ENCODE measurements at regions not wholly inside any gene's neighbourhood (a gene's known extent, or its start where the extent isn't known, plus 50 kb on each side); places are given as distances from the start of the nearest gene placed in this dataset.

- Histone ChIP-seq H3K36me3 (no peaks in the 10 kb centered on the region), H3K9me3 (no peaks in the 10 kb centered on the region), H3K27ac (no peak overlapping the region), H3K4me3 (no peak overlapping the region), H3K4me1 (peaks cover 4% of the 10 kb centered on the region), H3K27me3 (no peaks in the 10 kb centered on the region)
- 67% methylated on average over 6 of the region's 6 CpGs for WGBS
- no peak for DNase-seq (ENCODE audit: low spot score in 2 of 2)
- TF ChIP-seq CTCF (IDR thresholded peaks at IDR 0.05), result no peak
- TF ChIP-seq POLR2AphosphoS5 (IDR thresholded peaks at IDR 0.05), result no peak
- no peak for TF ChIP-seq EP300 (IDR thresholded peaks at IDR 0.05)
Measured at GRCh38 chr11:111019451-111019850, 226.1 kb upstream of the POU2AF2 start.

DNA sequence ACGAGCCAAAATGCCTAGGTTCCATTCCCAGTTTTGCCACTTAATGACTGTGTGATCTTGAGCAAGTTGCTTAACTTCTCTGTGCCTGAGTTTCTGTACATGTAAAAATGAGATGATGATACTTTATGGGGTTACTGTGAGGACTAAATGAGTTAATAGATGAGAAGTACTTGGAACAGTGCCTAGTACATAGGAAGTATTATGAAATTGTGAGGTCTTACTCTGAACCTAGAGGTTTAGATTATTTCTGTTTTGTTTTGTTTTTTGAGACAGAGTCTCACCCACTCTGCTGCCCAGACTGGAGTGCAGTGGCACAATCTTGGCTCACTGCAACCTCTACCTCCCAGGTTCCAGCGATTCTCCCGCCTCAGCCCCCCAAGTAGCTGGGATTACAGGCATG, 227.0 kb upstream of the POU2AF2 start:
- Histone ChIP-seq H3K4me1 (peaks cover 4% of the 10 kb centered on the region), H3K9me3 (no peaks in the 10 kb centered on the region), H3K4me3 (no peak overlapping the region), H3K27me3 (no peaks in the 10 kb centered on the region), H3K27ac (no peak overlapping the region), H3K36me3 (no peaks in the 10 kb centered on the region)
- 75% methylated on average over 3 of the region's 3 CpGs for WGBS
- TF ChIP-seq CTCF (IDR thresholded peaks at IDR 0.05) (no peak), POLR2A (IDR thresholded peaks at IDR 0.05) (no peak), EP300 (IDR thresholded peaks at IDR 0.05) (no peak), POLR2AphosphoS5 (IDR thresholded peaks at IDR 0.05) (no peak)
- no peak for DNase-seq (ENCODE audit: low spot score in 2 of 2)

- no peak for DNase-seq (ENCODE audit: low spot score in 2 of 2)
Measured at GRCh38 chr11:111012491-111012890, 233.0 kb upstream of the POU2AF2 start.

DNA sequence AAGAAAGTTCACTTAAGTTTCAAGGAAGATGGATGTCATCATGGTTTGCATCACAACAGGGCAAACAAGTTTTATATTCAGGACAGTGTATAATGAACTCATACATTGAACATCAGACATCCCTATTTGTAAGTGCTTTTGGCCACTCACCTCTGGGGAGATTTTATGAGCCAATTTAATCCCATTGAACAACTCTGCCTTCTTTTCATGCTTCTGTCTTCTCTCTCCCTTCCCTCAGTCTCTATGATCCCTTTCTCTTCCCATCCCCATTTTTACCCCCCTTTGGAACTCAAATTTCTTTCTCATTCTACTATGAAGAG, 234.3 kb upstream of the POU2AF2 start:
- no peaks in the 10 kb centered on the region for H3K9me3 ChIP-seq
- no peak for TF ChIP-seq EP300 (IDR thresholded peaks at IDR 0.05)
- no peak for TF ChIP-seq CTCF (IDR thresholded peaks at IDR 0.05)
- no peak for TF ChIP-seq POLR2A (IDR thresholded peaks at IDR 0.05)
- no peak for TF ChIP-seq POLR2AphosphoS5 (IDR thresholded peaks at IDR 0.05)
- H3K4me1 ChIP-seq, result no peaks in the 10 kb centered on the region
- no peak overlapping the region for H3K27ac ChIP-seq
- DNase-seq (ENCODE audit: low spot score in 2 of 2), result no peak
- H3K27me3 ChIP-seq, result no peaks in the 10 kb centered on the region
- H3K4me3 ChIP-seq, result no peak overlapping the region
- no peaks in the 10 kb centered on the region for H3K36me3 ChIP-seq

More at GRCh38 chr11:111012491-111012890, 233.0 kb upstream of the POU2AF2 start:
- 58% methylated on average over 3 of the region's 3 CpGs for WGBS
- H3K9me3 ChIP-seq, result no peaks in the 10 kb centered on the region
- TF ChIP-seq POLR2A (IDR thresholded peaks at IDR 0.05) (no peak), CTCF (IDR thresholded peaks at IDR 0.05) (no peak), POLR2AphosphoS5 (IDR thresholded peaks at IDR 0.05) (no peak)
- H3K4me3 ChIP-seq, result no peak overlapping the region
- no peaks in the 10 kb centered on the region for H3K36me3 ChIP-seq
- H3K4me1 ChIP-seq, result no peaks in the 10 kb centered on the region
- no peaks in the 10 kb centered on the region for H3K27me3 ChIP-seq
- no peak overlapping the region for H3K27ac ChIP-seq

GRCh38 chr11:111010391-111011274, 234.9 kb upstream of the POU2AF2 start:
- Histone ChIP-seq H3K27ac (no peak overlapping the region), H3K4me3 (no peak overlapping the region), H3K4me1 (no peaks in the 10 kb centered on the region), H3K9me3 (no peaks in the 10 kb centered on the region), H3K36me3 (no peaks in the 10 kb centered on the region), H3K27me3 (no peaks in the 10 kb centered on the region)
- WGBS, result 86% methylated on average over 6 of the region's 6 CpGs
- no peak for TF ChIP-seq POLR2A (IDR thresholded peaks at IDR 0.05)
- no peak for DNase-seq (ENCODE audit: low spot score in 2 of 2)

- H3K4me1 ChIP-seq, result no peaks in the 10 kb centered on the region
- H3K27me3 ChIP-seq, result no peaks in the 10 kb centered on the region
- no peaks in the 10 kb centered on the region for H3K9me3 ChIP-seq
- WGBS, result 79% methylated on average over 4 of the region's 4 CpGs
- no peaks in the 10 kb centered on the region for H3K36me3 ChIP-seq
- TF ChIP-seq POLR2A (IDR thresholded peaks at IDR 0.05), result no peak
- no peak for TF ChIP-seq CTCF (IDR thresholded peaks at IDR 0.05)
- no peak for TF ChIP-seq EP300 (IDR thresholded peaks at IDR 0.05)
- no peak for TF ChIP-seq POLR2AphosphoS5 (IDR thresholded peaks at IDR 0.05)
- DNase-seq (ENCODE audit: low spot score in 2 of 2), result no peak
- H3K27ac ChIP-seq, result no peak overlapping the region
- H3K4me3 ChIP-seq, result no peak overlapping the region
Measured at GRCh38 chr11:111006227-111006626, 239.3 kb upstream of the POU2AF2 start.

Data from suprapubic skin (tissue), 4 donors.